HT1080 (cell line): ENCODE measurements at regions not wholly inside any gene's neighbourhood (a gene's known extent, or its start where the extent isn't known, plus 50 kb on each side); places are given as distances from the start of the nearest gene placed in this dataset.
"Not testable (repeated sequence)": the region's sequence is repeated elsewhere in the genome, so short reads cannot be mapped to it uniquely, and the experiment has no call there.

Source experiments
- DNase-seq: peaks from one replicate; pipeline ENCODE4 v3.0.0-alpha.2; 2015; ENCODE audit warnings: low read depth

GRCh38 chrX:117680286-117680685 is 436.3 kb downstream of the KLHL13 start:
- no peak for DNase-seq

DNA sequence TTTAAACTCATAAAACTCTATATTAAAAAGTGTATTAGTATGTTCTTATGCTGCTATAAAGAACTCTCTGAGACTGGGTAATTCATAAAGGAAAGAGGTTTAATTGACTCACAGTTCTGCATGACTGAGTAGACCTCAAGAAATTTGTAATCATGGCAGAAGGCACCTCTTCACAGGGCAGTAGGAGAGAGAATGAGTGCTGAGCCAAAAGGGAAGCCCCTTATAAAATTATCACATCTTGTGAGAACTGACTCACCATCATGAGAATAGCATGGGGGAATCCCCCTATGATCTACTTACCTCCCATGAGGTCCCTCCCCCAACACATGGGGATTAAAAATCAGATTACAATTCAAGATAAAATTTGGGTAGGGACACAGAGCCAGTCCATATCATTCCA is 463.2 kb downstream of the KLHL13 start:
- DNase-seq = no peak

GRCh38 chrX:117645639-117646038 is 471.0 kb downstream of the KLHL13 start:
- DNase-seq = no peak

GRCh38 chrX:117641913-117642656 is 474.5 kb downstream of the KLHL13 start:
- no peak for DNase-seq

- DNase-seq = no peak
These were observed 479.8 kb downstream of the KLHL13 start for GRCh38 chrX:117636826-117637225.

DNA sequence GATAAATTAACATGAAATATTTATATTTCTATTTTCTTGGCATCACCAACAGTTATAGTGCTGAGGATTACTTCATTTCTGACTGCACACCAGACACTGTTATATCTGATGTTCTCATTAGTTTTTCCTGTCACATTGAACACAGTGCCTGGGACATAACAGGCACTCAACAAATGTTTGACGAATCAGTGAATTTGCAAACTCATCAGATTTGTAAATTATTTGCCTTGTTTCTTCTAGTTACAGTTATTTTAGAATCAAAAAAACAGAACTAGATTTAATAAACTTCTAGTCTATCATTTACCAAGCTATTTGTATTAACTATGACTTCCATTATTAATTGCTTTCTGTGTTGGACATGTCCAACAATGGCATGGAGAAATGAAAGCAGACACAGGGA is 483.3 kb downstream of the KLHL13 start:
- no peak for DNase-seq

DNA sequence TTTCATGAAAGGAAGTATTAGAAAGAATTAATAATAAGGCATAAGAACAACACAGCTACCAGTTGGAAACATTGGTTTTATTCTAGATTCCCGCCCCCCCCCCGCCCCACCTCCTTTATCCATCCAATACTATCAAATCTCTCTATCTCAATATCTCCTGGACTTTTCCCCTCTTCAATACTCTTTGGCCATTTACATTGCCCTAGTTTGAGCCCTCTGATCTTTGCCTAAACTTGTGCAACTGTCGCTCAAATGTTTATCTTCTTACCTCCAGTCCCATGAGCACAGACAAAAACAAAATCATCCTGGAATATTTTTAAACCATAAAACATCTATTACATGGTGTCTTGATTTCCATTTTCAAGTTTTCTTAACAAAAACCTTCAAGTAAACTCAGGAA is 488.2 kb downstream of the KLHL13 start:
- DNase-seq = no peak

DNA sequence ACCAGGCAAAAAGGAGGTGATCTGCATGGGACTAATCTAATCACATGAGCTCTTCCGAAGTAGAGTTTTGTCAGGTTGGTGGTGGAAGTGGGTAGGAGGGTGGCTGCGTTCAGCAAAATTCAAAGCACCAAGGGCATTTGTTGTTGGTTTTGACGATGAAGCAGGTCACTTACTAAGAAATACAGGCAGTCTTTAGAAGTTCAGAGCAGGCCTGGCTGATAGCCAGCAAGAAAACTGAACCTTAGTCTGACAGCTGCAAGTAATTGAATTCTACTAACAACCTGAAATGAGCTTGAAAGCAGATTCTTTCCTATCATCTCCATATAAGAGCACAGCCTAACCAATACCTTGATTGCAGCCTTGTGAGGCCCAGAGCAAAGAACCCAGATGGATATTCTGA is 505.8 kb downstream of the KLHL13 start:
- DNase-seq = no peak

- DNase-seq = no peak
These were observed 506.6 kb downstream of the KLHL13 start for GRCh38 chrX:117610049-117610448.

DNA sequence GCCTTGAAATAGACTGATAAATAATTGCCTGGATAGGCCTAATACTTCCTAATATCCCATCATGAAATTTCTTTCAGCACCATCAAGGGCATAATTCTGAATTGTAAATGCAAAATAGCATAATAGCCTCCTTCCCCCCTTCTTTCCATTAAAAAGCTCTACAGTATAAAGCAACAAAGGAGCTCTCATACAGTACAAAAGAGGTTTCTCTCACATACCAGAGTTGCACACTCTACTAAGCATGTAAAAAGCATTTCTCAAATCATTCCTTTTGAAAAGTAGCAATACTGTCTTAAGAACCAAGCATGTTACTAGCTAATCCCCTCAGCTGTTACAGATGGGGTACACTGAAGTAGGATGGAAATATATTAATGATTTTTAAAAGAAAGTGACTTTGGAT is 509.0 kb downstream of the KLHL13 start:
- no peak for DNase-seq

DNA sequence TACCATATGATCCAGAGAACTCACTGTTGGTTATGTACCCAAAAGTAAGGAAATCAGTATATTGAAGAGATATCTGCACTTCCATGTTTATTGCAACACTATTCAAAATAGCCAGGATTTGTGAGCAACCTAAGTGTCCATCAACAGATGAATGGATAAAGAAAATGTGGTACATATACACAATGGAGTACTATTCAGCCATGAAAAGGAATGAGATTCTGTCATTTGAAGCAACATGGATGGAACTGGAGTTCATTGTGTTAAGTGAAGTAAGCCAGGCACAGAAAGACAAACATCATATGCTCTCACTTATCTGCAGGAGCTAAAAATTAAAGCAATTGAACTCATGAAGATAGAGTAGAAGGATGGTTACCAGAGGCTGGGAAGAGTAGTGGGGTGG is 510.5 kb downstream of the KLHL13 start:
- not testable (repeated sequence) for DNase-seq

GRCh38 chrX:117570160-117570559 is 546.5 kb downstream of the KLHL13 start:
- DNase-seq = no peak

DNA sequence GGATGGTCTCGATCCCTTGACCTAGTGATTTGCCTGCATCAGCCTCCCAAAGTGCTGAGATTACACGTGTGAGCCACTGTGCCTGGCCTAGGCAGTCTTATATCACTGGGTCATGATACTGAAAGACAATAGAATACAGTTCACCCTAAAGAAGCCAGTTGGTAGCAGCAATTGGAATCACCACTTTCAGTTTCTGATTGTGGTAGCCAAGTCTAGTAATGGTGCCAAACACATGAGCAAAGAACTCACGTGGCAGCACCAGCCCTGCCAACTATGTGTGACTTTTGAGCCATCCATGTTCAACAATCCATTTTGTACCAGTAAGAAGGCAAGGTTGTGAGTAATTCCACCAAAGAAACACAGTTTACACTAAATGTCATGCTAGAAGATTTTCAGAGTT is 548.4 kb downstream of the KLHL13 start:
- DNase-seq = no peak

DNA sequence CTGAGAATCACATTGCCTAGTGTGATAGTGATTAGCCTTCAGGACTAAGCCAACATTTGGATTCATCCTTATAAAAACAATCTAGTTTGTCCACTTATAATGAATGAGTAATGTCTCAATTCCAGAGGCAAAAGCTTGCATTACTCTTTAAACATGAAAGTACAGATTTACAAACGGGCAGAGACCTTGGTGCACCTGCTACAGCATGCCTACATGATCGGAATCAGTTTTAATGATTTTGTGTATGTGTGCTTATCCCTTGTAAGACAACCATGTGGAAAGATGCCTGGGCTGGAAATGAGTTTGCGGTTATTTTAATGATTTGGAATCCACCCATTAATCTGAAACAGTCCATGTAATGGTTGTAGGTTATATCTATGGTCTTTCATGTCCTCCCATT is 572.7 kb downstream of the KLHL13 start:
- DNase-seq = no peak

DNA sequence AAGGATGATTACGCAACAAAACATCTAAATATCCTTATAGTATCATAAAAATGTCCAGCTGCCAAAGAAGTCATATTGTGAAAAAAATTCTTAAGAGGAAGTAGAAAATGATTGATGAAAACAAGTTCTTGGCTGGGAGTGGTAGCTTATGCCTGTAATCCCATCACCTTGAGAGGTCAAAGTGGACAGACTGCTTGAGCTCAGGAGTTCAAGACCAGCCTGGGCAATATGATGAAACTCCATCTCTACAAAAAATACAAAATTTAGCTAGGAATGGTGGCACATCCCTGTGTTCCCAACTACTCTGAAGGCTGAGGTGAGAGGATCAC is 577.6 kb downstream of the KLHL13 start:
- DNase-seq = no peak

DNA sequence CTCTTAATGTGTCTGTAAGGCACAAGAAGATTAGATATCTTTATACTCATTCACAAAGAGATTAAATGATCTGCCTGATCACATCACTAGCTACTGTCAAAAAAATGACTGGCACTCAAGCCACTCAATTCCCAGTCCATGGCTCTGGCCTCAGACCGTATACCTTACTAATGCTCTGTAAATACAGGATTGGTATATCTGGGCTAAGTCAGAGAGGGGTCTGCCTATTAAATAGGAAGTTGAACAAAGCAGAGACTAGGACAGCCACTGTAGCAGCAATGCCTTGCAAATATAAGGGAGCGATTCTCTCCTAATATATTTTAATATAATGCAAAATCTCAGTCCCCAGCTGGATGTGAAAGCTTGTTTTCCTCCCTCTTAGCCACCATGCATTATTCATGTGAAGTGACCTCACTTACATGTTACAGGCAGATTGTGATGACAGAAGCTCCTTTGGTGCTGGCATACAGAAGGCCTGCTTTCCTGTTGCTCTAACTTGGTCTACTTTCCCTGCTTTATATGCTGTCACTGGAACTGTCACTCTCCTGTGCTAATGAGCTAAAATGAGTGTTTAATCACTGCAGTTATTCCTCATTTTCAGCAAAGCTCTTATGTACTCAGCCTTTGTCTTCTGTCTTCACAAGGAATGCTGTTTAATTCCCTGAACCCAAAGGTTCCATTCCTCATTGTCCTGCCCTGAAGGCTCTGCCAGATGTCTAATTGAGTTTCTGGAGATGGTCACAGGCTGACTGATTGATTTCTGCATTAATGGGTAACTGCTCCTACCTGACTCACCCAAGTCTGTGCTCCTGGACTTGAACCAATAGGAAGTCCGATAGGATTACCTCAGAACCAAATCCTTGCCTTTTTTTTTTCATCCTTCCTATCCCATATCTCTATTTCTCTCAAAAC is 578.2 kb downstream of the KLHL13 start:
- no peak for DNase-seq

DNA sequence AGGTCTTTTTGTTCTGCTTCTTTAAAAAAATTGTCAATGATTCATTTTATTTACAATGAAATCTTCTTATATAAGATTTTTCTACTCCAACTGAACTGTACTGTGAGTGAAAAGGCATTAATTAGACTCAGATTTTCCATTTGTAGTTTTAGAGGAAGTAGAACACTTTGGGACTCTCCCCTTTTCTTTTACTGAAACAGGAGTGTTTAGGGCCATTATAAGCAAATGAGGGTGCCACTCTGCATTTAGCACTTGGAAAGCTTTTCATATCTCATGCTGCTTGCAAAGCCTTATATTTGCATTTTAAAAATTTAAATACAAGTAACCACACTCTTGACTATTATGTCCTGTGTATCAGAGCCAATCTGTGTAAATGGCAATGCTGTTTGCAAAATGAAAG is 584.3 kb downstream of the KLHL13 start:
- no peak for DNase-seq

DNA sequence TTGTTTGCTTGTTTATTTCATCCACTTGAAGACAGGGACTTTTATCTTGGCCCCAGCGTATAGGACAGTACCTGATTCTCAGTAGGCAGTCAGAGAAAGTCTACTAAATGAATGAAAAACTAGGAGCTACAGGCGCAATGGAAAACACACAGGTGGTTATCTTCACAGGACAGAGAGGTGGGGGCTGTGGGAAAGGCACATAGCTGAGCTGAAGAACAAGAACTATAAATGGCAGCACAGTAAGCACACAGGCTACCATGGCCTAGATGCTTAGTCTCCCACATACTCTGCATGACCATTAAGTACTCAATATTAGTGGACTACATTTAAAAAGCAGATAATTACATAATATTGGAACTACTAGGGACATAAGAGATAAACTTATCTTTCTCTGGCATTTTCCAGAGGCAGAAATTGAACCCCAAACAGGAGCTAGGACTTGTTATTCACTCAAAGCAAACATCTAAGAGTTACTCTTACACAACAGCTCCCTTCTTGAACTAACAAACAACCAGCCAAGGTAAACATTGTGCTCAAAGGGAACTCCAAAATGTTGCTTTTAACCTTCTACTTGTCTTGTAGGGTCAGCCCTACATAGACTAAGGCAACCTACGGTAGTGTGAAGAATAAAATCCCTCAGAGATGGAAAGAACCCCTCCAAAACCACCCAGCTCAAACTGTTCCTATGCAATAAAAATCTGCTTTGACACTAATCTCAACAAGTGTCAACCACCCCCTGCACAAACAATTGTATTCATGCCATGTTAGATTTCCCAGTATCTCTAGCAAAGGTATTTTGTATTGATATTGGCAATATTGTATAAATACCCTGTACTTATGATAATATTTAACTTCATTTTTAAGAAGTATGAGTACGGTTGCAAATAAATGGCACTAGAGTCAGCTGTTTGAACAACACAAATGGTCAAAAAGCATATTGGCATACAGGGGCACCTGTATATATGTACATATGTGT is 593.6 kb downstream of the KLHL13 start:
- no peak for DNase-seq

DNA sequence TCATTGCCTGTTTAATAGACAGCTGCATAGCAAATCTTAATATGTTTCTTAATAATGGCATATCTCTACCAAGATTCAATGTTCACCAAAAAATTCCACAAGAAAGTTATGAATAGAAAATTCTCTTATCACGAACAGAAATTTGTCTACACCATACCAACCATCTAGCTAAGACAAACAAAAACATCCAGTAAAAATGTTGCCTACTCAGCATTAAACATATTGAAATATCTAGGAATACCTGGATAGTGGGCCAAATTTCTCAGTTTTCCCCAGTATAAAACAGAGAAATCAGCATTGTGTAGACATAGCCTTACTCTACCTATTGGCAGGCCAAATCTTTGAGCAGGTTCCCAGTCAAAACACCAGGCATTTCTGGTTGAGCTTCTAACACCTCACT is 598.6 kb downstream of the KLHL13 start:
- no peak for DNase-seq

DNA sequence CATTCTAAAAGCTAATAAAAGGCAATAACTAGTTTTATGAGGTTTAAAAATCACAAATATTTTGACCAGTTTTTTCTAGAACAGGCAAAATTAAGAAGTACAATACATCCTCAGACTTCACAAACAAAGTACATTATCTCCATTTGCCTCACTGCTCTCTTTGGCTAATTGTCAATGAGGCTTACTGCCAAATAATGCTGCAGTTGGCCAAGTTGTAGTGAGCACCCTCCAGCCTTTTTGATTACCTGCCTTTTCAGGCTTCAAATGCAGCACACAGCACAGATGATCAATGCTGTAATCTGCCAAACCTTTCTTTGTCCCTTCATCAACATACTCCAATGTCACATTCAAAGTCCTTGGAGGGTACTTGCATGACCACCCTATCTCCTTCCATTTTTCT is 605.2 kb downstream of the KLHL13 start:
- DNase-seq = no peak

GRCh38 chrX:117510453-117510852 is 606.2 kb downstream of the KLHL13 start:
- no peak for DNase-seq

DNA sequence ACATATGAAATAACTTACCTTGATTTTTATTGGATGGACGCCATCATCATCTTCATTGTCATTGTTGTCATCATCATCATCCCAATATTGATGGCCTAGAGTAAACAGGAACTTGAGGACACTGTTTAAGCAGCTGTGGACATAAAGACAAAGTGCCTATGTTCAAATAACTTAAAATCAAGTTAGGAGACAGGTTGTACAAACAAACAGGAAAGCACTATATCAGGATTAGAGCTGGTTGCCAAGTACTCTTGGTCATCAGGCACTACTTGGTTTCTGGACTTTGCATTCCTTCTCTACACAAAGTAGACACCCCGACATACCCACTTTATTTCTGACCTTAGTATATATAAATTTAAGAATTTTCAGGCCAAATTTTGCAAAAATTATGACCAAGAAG is 608.6 kb downstream of the KLHL13 start:
- DNase-seq = no peak
